PC-9 (cell line): ENCODE measurements at regions not wholly inside any gene's neighbourhood (a gene's known extent, or its start where the extent isn't known, plus 50 kb on each side); places are given as distances from the start of the nearest gene placed in this dataset.

Experiments
- EZH2 ChIP-seq: fragments of 200-600 bp; sonication (generic); IDR thresholded peaks from 2 replicates; pipeline ENCODE4 v1.8.0; 2017; ENCODE audit warnings: antibody characterized with exemption, low read depth
- TF ChIP-seq, protein P1 (sequence below): fragments of 200-600 bp; sonication (generic); conservative IDR thresholded peaks from 2 replicates; pipeline ENCODE4 v1.6.1; 2017; ENCODE audit warnings: mixed run types, antibody characterized with exemption, mild to moderate bottlenecking, moderate library complexity

DNA sequence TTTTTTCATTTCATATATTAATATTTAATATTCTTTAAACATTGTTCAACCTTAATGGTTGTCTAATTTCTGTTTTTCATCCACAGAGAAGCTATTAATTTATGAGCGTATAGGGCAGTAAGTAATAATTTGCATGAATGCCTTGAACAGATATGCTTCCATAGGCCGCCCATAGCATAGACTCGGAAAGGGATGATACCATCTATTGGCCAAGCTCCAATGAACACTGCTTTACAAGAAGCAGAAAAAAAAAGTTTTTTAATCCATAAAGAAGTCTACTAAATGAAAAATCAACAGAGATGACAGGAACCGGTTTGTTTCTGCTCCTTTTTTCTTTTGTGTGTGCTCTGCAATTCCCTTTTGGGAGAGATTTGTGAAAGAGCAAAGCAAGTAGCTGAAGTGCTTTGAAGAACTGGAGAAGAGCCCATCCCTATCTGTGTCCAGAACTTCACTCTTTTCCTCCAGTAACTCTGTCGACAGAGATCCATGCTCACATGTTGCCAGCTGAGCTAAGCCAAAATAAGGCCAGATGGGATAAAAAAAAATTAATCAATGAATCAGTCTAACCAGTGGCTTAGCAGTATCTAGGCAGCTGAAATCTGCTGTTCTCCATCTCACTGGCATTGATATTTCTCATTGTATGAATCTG is 215.9 kb upstream of the SOX21 start:
- TF ChIP-seq, protein P1, sequence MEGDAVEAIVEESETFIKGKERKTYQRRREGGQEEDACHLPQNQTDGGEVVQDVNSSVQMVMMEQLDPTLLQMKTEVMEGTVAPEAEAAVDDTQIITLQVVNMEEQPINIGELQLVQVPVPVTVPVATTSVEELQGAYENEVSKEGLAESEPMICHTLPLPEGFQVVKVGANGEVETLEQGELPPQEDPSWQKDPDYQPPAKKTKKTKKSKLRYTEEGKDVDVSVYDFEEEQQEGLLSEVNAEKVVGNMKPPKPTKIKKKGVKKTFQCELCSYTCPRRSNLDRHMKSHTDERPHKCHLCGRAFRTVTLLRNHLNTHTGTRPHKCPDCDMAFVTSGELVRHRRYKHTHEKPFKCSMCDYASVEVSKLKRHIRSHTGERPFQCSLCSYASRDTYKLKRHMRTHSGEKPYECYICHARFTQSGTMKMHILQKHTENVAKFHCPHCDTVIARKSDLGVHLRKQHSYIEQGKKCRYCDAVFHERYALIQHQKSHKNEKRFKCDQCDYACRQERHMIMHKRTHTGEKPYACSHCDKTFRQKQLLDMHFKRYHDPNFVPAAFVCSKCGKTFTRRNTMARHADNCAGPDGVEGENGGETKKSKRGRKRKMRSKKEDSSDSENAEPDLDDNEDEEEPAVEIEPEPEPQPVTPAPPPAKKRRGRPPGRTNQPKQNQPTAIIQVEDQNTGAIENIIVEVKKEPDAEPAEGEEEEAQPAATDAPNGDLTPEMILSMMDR = no peak
- no peak for TF ChIP-seq EZH2
